ENCODE measurements at regions not wholly inside any gene's neighbourhood (a gene's known extent, or its start where the extent isn't known, plus 50 kb on each side); places are given as distances from the start of the nearest gene placed in this dataset.
"Not testable (repeated sequence)": the region's sequence is repeated elsewhere in the genome, so short reads cannot be mapped to it uniquely, and the experiment has no call there.

GRCh38 chr12:33075130-33075766, 178.7 kb upstream of the PKP2 start:
- BruUV-seq (replicated peaks); H3K4me3 ChIP-seq (ENCODE audit: low read depth, low read length, poor library complexity, severe bottlenecking); H3K36me3 ChIP-seq (ENCODE audit: insufficient read depth, low read length, poor library complexity, severe bottlenecking); CTCF ChIA-PET; intact Hi-C loops (cut with micrococcal nuclease; ENCODE audit: unreplicated experiment); H3K27me3 ChIP-seq (replicated peaks; ENCODE audit: insufficient read depth, low read depth, low read length, poor library complexity); H3K9me3 ChIP-seq (ENCODE audit: low read depth, low read length, poor library complexity, severe bottlenecking); H3K27ac ChIP-seq (ENCODE audit: low read depth, low read length, poor library complexity, severe bottlenecking); DNase-seq (ENCODE audit: low spot score); POLR2A ChIA-PET (ENCODE audit: low non-redundant PET); H3K4me1 ChIP-seq (ENCODE audit: insufficient read depth, low read length, poor library complexity, severe bottlenecking): not testable (repeated sequence)

- Histone ChIP-seq H3K27me3 (replicated peaks; ENCODE audit: insufficient read depth, low read depth, low read length, poor library complexity) (no peaks in the 10 kb centered on the region), H3K4me3 (ENCODE audit: low read depth, low read length, poor library complexity, severe bottlenecking) (no peak overlapping the region), H3K36me3 (ENCODE audit: insufficient read depth, low read length, poor library complexity, severe bottlenecking) (no peaks in the 10 kb centered on the region), H3K9me3 (ENCODE audit: low read depth, low read length, poor library complexity, severe bottlenecking) (no peaks in the 10 kb centered on the region), H3K4me1 (ENCODE audit: insufficient read depth, low read length, poor library complexity, severe bottlenecking) (no peaks in the 10 kb centered on the region), H3K27ac (ENCODE audit: low read depth, low read length, poor library complexity, severe bottlenecking) (no peak overlapping the region)
- ChIA-PET POLR2A (ENCODE audit: low non-redundant PET) (no interaction called here), CTCF (no interaction called here)
- no TSS peak for BruUV-seq (replicated peaks)
- intact Hi-C loops (cut with micrococcal nuclease; ENCODE audit: unreplicated experiment): no loop called here
- DNase-seq (ENCODE audit: low spot score): no peak
- TF ChIP-seq EZH2 (IDR thresholded peaks at IDR 0.05; ENCODE audit: borderline replicate concordance, low read depth, low read length, poor library complexity, severe bottlenecking) (no peak), CTCF (conservative IDR thresholded peaks at IDR 0.05; ENCODE audit: low read depth, low read length) (no peak)
Measured at GRCh38 chr12:33061844-33062243, 165.3 kb upstream of the PKP2 start.

GRCh38 chr12:33054371-33054770, 157.8 kb upstream of the PKP2 start:
- H3K27me3 ChIP-seq (replicated peaks; ENCODE audit: insufficient read depth, low read depth, low read length, poor library complexity): peaks cover 8% of the 10 kb centered on the region
- H3K27ac ChIP-seq (ENCODE audit: low read depth, low read length, poor library complexity, severe bottlenecking): no peak overlapping the region
- no peaks in the 10 kb centered on the region for H3K9me3 ChIP-seq (ENCODE audit: low read depth, low read length, poor library complexity, severe bottlenecking)
- DNase-seq (ENCODE audit: low spot score): no peak
- intact Hi-C loops (cut with micrococcal nuclease; ENCODE audit: unreplicated experiment): no loop called here
- CTCF ChIA-PET: no interaction called here
- POLR2A ChIA-PET (ENCODE audit: low non-redundant PET): interaction anchor here (0.6 kb wide), 1 partner anchor 619 kb away, joined by 4 read pairs; no protein-coding TSS in a partner anchor
- H3K36me3 ChIP-seq (ENCODE audit: insufficient read depth, low read length, poor library complexity, severe bottlenecking): no peaks in the 10 kb centered on the region
- H3K4me1 ChIP-seq (ENCODE audit: insufficient read depth, low read length, poor library complexity, severe bottlenecking): no peaks in the 10 kb centered on the region
- no TSS peak for BruUV-seq (replicated peaks)
- H3K4me3 ChIP-seq (ENCODE audit: low read depth, low read length, poor library complexity, severe bottlenecking): no peak overlapping the region
- TF ChIP-seq EZH2 (IDR thresholded peaks at IDR 0.05; ENCODE audit: borderline replicate concordance, low read depth, low read length, poor library complexity, severe bottlenecking) (no peak), CTCF (conservative IDR thresholded peaks at IDR 0.05; ENCODE audit: low read depth, low read length) (no peak)

All from A673 (cell line).